IPS-NIHi7 (cell line): ENCODE measurements at regions not wholly inside any gene's neighbourhood (a gene's known extent, or its start where the extent isn't known, plus 50 kb on each side); places are given as distances from the start of the nearest gene placed in this dataset.
"Not testable (repeated sequence)": the region's sequence is repeated elsewhere in the genome, so short reads cannot be mapped to it uniquely, and the experiment has no call there.

ENCODE experiments used
- DNase-seq: peaks from one replicate; pipeline ENCODE4 v3.0.0; 2012; ENCODE audit warnings: mixed read lengths; ENCODE audit errors: extremely low spot score

GRCh38 chr3:102329066-102329465 is 105.7 kb upstream of the ZPLD1 start:
- DNase-seq = no peak

GRCh38 chr3:102329561-102329960 is 105.3 kb upstream of the ZPLD1 start:
- no peak for DNase-seq

GRCh38 chr3:102332205-102332604 is 102.6 kb upstream of the ZPLD1 start:
- no peak for DNase-seq

- DNase-seq = no peak
Measured at GRCh38 chr3:102332934-102333333, 101.9 kb upstream of the ZPLD1 start.

- DNase-seq = no peak
Measured at GRCh38 chr3:102336130-102336529, 98.7 kb upstream of the ZPLD1 start.

GRCh38 chr3:102339671-102340070 is 95.1 kb upstream of the ZPLD1 start:
- DNase-seq = no peak

- DNase-seq = no peak
Measured at GRCh38 chr3:102346897-102347296, 87.9 kb upstream of the ZPLD1 start.

GRCh38 chr3:102348904-102349303 is 85.9 kb upstream of the ZPLD1 start:
- no peak for DNase-seq

GRCh38 chr3:102353148-102353547 is 81.7 kb upstream of the ZPLD1 start:
- no peak for DNase-seq

GRCh38 chr3:102353805-102354204 is 81.0 kb upstream of the ZPLD1 start:
- no peak for DNase-seq

GRCh38 chr3:102354818-102355515 is 79.8 kb upstream of the ZPLD1 start:
- peak; percentile 9 for DNase-seq

- no peak for DNase-seq
Measured at GRCh38 chr3:102356506-102356905, 78.3 kb upstream of the ZPLD1 start.

- DNase-seq = not testable (repeated sequence)
Measured at GRCh38 chr3:102357313-102357712, 77.5 kb upstream of the ZPLD1 start.

- DNase-seq = no peak
Measured at GRCh38 chr3:102360183-102360860, 74.5 kb upstream of the ZPLD1 start.

GRCh38 chr3:102361101-102361500 is 73.7 kb upstream of the ZPLD1 start:
- no peak for DNase-seq

- not testable (repeated sequence) for DNase-seq
Measured at GRCh38 chr3:102366116-102366515, 68.7 kb upstream of the ZPLD1 start.

- DNase-seq = no peak
Measured at GRCh38 chr3:102374863-102375634, 59.8 kb upstream of the ZPLD1 start.

- DNase-seq = no peak
Measured at GRCh38 chr3:102378216-102378615, 56.6 kb upstream of the ZPLD1 start.

GRCh38 chr3:102382201-102382600 is 52.6 kb upstream of the ZPLD1 start:
- DNase-seq = not testable (repeated sequence)
